ENCODE measurements at regions not wholly inside any gene's neighbourhood (a gene's known extent, or its start where the extent isn't known, plus 50 kb on each side); places are given as distances from the start of the nearest gene placed in this dataset.
"Not testable (repeated sequence)": the region's sequence is repeated elsewhere in the genome, so short reads cannot be mapped to it uniquely, and the experiment has no call there.

GRCh38 chr4:149870008-149870407 lies 54.4 kb upstream of the IQCM start:
- no peak for DNase-seq

- no peak for DNase-seq
Measured at GRCh38 chr4:149881744-149882143, 66.1 kb upstream of the IQCM start.

GRCh38 chr4:149882251-149882650 lies 66.6 kb upstream of the IQCM start:
- DNase-seq: no peak

GRCh38 chr4:149884046-149884445 lies 68.4 kb upstream of the IQCM start:
- no peak for DNase-seq

GRCh38 chr4:149884529-149885181 lies 69.0 kb upstream of the IQCM start:
- no peak for DNase-seq

- DNase-seq: no peak
Measured at GRCh38 chr4:149885896-149886295, 70.3 kb upstream of the IQCM start.

GRCh38 chr4:149886786-149887490 lies 71.3 kb upstream of the IQCM start:
- DNase-seq: no peak

- no peak for DNase-seq
Measured at GRCh38 chr4:149889991-149890390, 74.3 kb upstream of the IQCM start.

GRCh38 chr4:149890531-149890930 lies 74.9 kb upstream of the IQCM start:
- no peak for DNase-seq

- no peak for DNase-seq
Measured at GRCh38 chr4:149891426-149891825, 75.8 kb upstream of the IQCM start.

GRCh38 chr4:149896432-149896831 lies 80.8 kb upstream of the IQCM start:
- DNase-seq: no peak

GRCh38 chr4:149897783-149898182 lies 82.1 kb upstream of the IQCM start:
- DNase-seq: no peak

GRCh38 chr4:149901128-149901527 lies 85.5 kb upstream of the IQCM start:
- no peak for DNase-seq

GRCh38 chr4:149902242-149902641 lies 86.6 kb upstream of the IQCM start:
- no peak for DNase-seq

- no peak for DNase-seq
Measured at GRCh38 chr4:149910177-149910576, 94.5 kb upstream of the IQCM start.

GRCh38 chr4:149910604-149911350 lies 95.1 kb upstream of the IQCM start:
- no peak for DNase-seq

GRCh38 chr4:149911354-149911753 lies 95.7 kb upstream of the IQCM start:
- DNase-seq: no peak

GRCh38 chr4:149912000-149912399 lies 96.4 kb upstream of the IQCM start:
- no peak for DNase-seq

GRCh38 chr4:149914119-149915115 lies 98.8 kb upstream of the IQCM start:
- no peak for DNase-seq

GRCh38 chr4:149915735-149916134 lies 100.1 kb upstream of the IQCM start:
- not testable (repeated sequence) for DNase-seq

GRCh38 chr4:149923736-149924135 lies 108.1 kb upstream of the IQCM start:
- no peak for DNase-seq

GRCh38 chr4:149927514-149927913 lies 111.9 kb upstream of the IQCM start:
- DNase-seq: no peak

GRCh38 chr4:149928507-149928906 lies 112.9 kb upstream of the IQCM start:
- no peak for DNase-seq
